H9 (cell line): ENCODE measurements at regions not wholly inside any gene's neighbourhood (a gene's known extent, or its start where the extent isn't known, plus 50 kb on each side); places are given as distances from the start of the nearest gene placed in this dataset.

Source experiments
- DNase-seq: peaks from one replicate; pipeline ENCODE4 v3.0.0-alpha.2; 2017
- H2AFZ ChIP-seq: one replicate; pipeline ENCODE4 v1.6.1; 2013; ENCODE audit warnings: mild to moderate bottlenecking, low read length, control low read depth, moderate library complexity
- H2AK5ac ChIP-seq: 2 replicates; pipeline ENCODE4 v1.6.1; 2013; ENCODE audit warnings: low read length, control low read depth, mixed read lengths; ENCODE audit not compliant: insufficient read length
- H2BK120ac ChIP-seq: one replicate; pipeline ENCODE4 v1.6.1; 2013; ENCODE audit warnings: low read depth, mild to moderate bottlenecking, low read length, control low read depth, inconsistent platforms; ENCODE audit not compliant: poor library complexity, severe bottlenecking
- H2BK12ac ChIP-seq: 2 replicates; pipeline ENCODE4 v1.6.1; 2013; ENCODE audit warnings: low read length, control low read depth, mixed read lengths, low read depth; ENCODE audit not compliant: insufficient read length
- H2BK15ac ChIP-seq: 2 replicates; pipeline ENCODE4 v1.6.1; 2013; ENCODE audit warnings: low read depth, low read length, control low read depth
- H2BK20ac ChIP-seq: one replicate; pipeline ENCODE4 v1.6.1; 2013; ENCODE audit warnings: low read depth, mild to moderate bottlenecking, low read length, control low read depth, inconsistent platforms; ENCODE audit not compliant: poor library complexity, severe bottlenecking
- H2BK5ac ChIP-seq: 2 replicates; pipeline ENCODE4 v1.6.1; 2013; ENCODE audit warnings: low read length, control low read depth, mixed read lengths; ENCODE audit not compliant: insufficient read length
- H3K14ac ChIP-seq: 2 replicates; pipeline ENCODE4 v1.6.1; 2013; ENCODE audit warnings: low read length, control low read depth; ENCODE audit not compliant: insufficient read depth
- H3K18ac ChIP-seq: 2 replicates; pipeline ENCODE4 v1.6.1; 2013; ENCODE audit warnings: low read depth, mild to moderate bottlenecking, mixed read lengths, low read length, control low read depth; ENCODE audit not compliant: insufficient read length
- H3K23ac ChIP-seq: 2 replicates; pipeline ENCODE4 v1.6.1; 2013; ENCODE audit warnings: low read length, control low read depth, mixed read lengths, low read depth; ENCODE audit not compliant: insufficient read length
- H3K23me2 ChIP-seq: 2 replicates; pipeline ENCODE4 v1.6.1; 2013; ENCODE audit warnings: low read depth, mild to moderate bottlenecking, mixed read lengths, low read length, control low read depth; ENCODE audit not compliant: insufficient read length, poor library complexity, severe bottlenecking
- H3K27ac ChIP-seq: 2 replicates; pipeline ENCODE4 v1.5.1; 2013; ENCODE audit warnings: low read length, control low read depth, mixed read lengths, low read depth; ENCODE audit not compliant: insufficient read length
- H3K27me3 ChIP-seq: 2 replicates; pipeline ENCODE4 v1.6.1; 2013; ENCODE audit warnings: low read length, control low read depth, inconsistent platforms; ENCODE audit not compliant: insufficient read depth
- H3K4ac ChIP-seq: 2 replicates; pipeline ENCODE4 v1.6.1; 2013; ENCODE audit warnings: low read depth, mild to moderate bottlenecking, control low read depth, inconsistent platforms, low read length, moderate library complexity
- H3K4me1 ChIP-seq: 2 replicates; pipeline ENCODE4 v1.6.1; 2013; ENCODE audit warnings: low read length, control low read depth, inconsistent platforms; ENCODE audit not compliant: insufficient read depth
- H3K4me2 ChIP-seq: 2 replicates; pipeline ENCODE4 v1.6.1; 2013; ENCODE audit warnings: low read length, control low read depth, mixed read lengths; ENCODE audit not compliant: insufficient read length, insufficient read depth
- H3K56ac ChIP-seq: 2 replicates; pipeline ENCODE4 v1.6.1; 2013; ENCODE audit warnings: low read depth, mild to moderate bottlenecking, mixed read lengths, low read length, control low read depth; ENCODE audit not compliant: insufficient read length
- H3K79me1 ChIP-seq: 2 replicates; pipeline ENCODE4 v1.6.1; 2013; ENCODE audit warnings: low read depth, mild to moderate bottlenecking, moderate library complexity, low read length, control low read depth, inconsistent platforms; ENCODE audit not compliant: insufficient read depth, poor library complexity, severe bottlenecking
- H3K79me2 ChIP-seq: 2 replicates; pipeline ENCODE4 v1.6.1; 2013; ENCODE audit warnings: low read length, control low read depth, inconsistent platforms; ENCODE audit not compliant: insufficient read depth
- H3K9ac ChIP-seq: 2 replicates; pipeline ENCODE4 v1.6.1; 2013; ENCODE audit warnings: low read length, control low read depth, mixed read lengths; ENCODE audit not compliant: insufficient read length; ENCODE audit errors: extremely low read depth
- H3K9me3 ChIP-seq: one replicate; pipeline ENCODE4 v1.6.1; 2013; ENCODE audit warnings: low read depth, low read length, inconsistent platforms; ENCODE audit not compliant: control insufficient read depth
- H3T11ph ChIP-seq: one replicate; pipeline ENCODE4 v1.6.1; 2013; ENCODE audit warnings: mild to moderate bottlenecking, low read length, control low read depth, inconsistent platforms
- H4K20me1 ChIP-seq: one replicate; pipeline ENCODE4 v1.6.1; 2013; ENCODE audit not compliant: control insufficient read depth, insufficient read length, insufficient read depth
- H4K5ac ChIP-seq: 2 replicates; pipeline ENCODE4 v1.6.1; 2013; ENCODE audit warnings: low read depth, mild to moderate bottlenecking, mixed read lengths, low read length, control low read depth; ENCODE audit not compliant: insufficient read length
- H4K8ac ChIP-seq: replicated peaks from 2 replicates; pipeline ENCODE4 v1.6.1; 2013; ENCODE audit warnings: low read length, control low read depth, mixed read lengths, low read depth; ENCODE audit not compliant: insufficient read length
- H4K91ac ChIP-seq: 2 replicates; pipeline ENCODE4 v1.6.1; 2013; ENCODE audit warnings: low read depth, mild to moderate bottlenecking, moderate library complexity, mixed read lengths, low read length, control low read depth; ENCODE audit not compliant: insufficient read length
- H3K27ac Mint-ChIP-seq, 3 experiments: 2 replicates in 2 of 3; 3 replicates in 1 of 3; pipeline ENCODE4 v1.8.0; 2020 to 2021; ENCODE audit warnings: mixed read lengths in 3 of 3, mild to moderate bottlenecking in 1 of 3, moderate library complexity in 1 of 3
- H3K27me3 Mint-ChIP-seq: 2 replicates; pipeline ENCODE4 v1.8.0; 2021; ENCODE audit warnings: low read depth, mild to moderate bottlenecking, moderate library complexity, mixed read lengths
- H3K36me3 Mint-ChIP-seq, 3 experiments: 2 replicates in 2 of 3; 3 replicates in 1 of 3; pipeline ENCODE4 v1.8.0; 2020 to 2021; ENCODE audit warnings: low read depth in 3 of 3, mixed read lengths in 3 of 3; ENCODE audit not compliant: insufficient read depth in 1 of 3
- H3K4me1 Mint-ChIP-seq, 2 experiments: 2 replicates each; pipeline ENCODE4 v1.8.0; 2020; ENCODE audit warnings: mixed read lengths in 2 of 2
- H3K4me3 Mint-ChIP-seq, 2 experiments: 2 replicates in 1 of 2; 3 replicates in 1 of 2; pipeline ENCODE4 v1.8.0; 2020 to 2021; ENCODE audit warnings: mild to moderate bottlenecking in 2 of 2, mixed read lengths in 2 of 2, moderate library complexity in 1 of 2
- H3K9me3 Mint-ChIP-seq, 2 experiments: 2 replicates in 1 of 2; 3 replicates in 1 of 2; pipeline ENCODE4 v1.8.0; 2020; ENCODE audit warnings: mild to moderate bottlenecking in 2 of 2, mixed read lengths in 2 of 2, moderate library complexity in 1 of 2
- CTCF ChIP-seq: fragments of 200-600 bp; sonication (generic); conservative IDR thresholded peaks from 3 replicates; pipeline ENCODE4 v1.8.0; 2021; ENCODE audit warnings: antibody characterized with exemption, mild to moderate bottlenecking
- WGBS: extraction: QIAGEN DNeasy Blood & Tissue Kit; methylation state at CpG from one replicate; pipeline ENCODE4 v1.1.7; 2013; ENCODE audit warnings: missing lambda C conversion rate, low lambda C conversion rate, mixed read lengths; ENCODE audit not compliant: insufficient read length; ENCODE audit errors: extremely low coverage; 5-methylcytosine and 5-hydroxymethylcytosine counted together

GRCh38 chr1:14404862-14405301 is 193.6 kb upstream of the KAZN start:
- peaks cover 0 to 2% (median 0%) of the 10 kb centered on the region in 3 experiments; a peak in 2 of 7 replicates for H3K36me3 Mint-ChIP-seq
- Histone ChIP-seq H3K79me1 (no peaks in the 10 kb centered on the region), H4K5ac (no peak overlapping the region), H3K27ac (peak overlapping the region; percentile 86), H2BK15ac (no peak overlapping the region), H3K4ac (no peak overlapping the region; the same call in 1 of the 2 replicates), H3K27me3 (no peaks in the 10 kb centered on the region), H3K9me3 (no peaks in the 10 kb centered on the region), H2AK5ac (no peak overlapping the region), H2BK120ac (no peak overlapping the region), H3K56ac (no peak overlapping the region), H3K23ac (no peak overlapping the region), H3T11ph (peak overlapping the region; percentile 30), H4K20me1 (no peaks in the 10 kb centered on the region), H3K9ac (no peak overlapping the region), H3K23me2 (no peaks in the 10 kb centered on the region), H3K4me1 (peaks cover 8% of the 10 kb centered on the region; the same call in 1 of the 2 replicates), H2BK20ac (no peak overlapping the region), H3K18ac (no peak overlapping the region), H3K79me2 (no peaks in the 10 kb centered on the region), H2BK5ac (no peak overlapping the region), H3K4me2 (no peak overlapping the region), H4K8ac (no peak overlapping the region), H4K91ac (no peak overlapping the region), H3K14ac (no peak overlapping the region), H2AFZ (no peak overlapping the region), H2BK12ac (no peak overlapping the region)
- no peaks in the 10 kb centered on the region for H3K27me3 Mint-ChIP-seq
- H3K9me3 Mint-ChIP-seq, result peaks cover 0 to 13% of the 10 kb centered on the region in 2 experiments; a peak in 4 of 5 replicates
- peak overlapping the region; percentile 58 to 93 (median 85); a peak in 5 of 7 replicates for H3K27ac Mint-ChIP-seq
- peak; percentile 36 for DNase-seq
- no peak overlapping the region; a peak in 1 of 5 replicates for H3K4me3 Mint-ChIP-seq
- WGBS, result no CpG with 5 or more reads among the region's 1 CpG
- peaks cover 27 to 36% of the 10 kb centered on the region in 2 experiments for H3K4me1 Mint-ChIP-seq
- no peak for TF ChIP-seq CTCF
